ENCODE measurements at regions not wholly inside any gene's neighbourhood (a gene's known extent, or its start where the extent isn't known, plus 50 kb on each side); places are given as distances from the start of the nearest gene placed in this dataset.

- no peak for TF ChIP-seq POLR2A (IDR thresholded peaks at IDR 0.05; ENCODE audit: extremely low read depth, insufficient read length)
- TF ChIP-seq CTCF (IDR thresholded peaks at IDR 0.05; ENCODE audit: low read depth, low read length) = no peak
- no peak for TF ChIP-seq MYC (IDR thresholded peaks at IDR 0.05; ENCODE audit: low read depth, low read length)
- TF ChIP-seq MAX (IDR thresholded peaks at IDR 0.05; ENCODE audit: low read depth, low read length) = no peak
Measured at GRCh38 chr3:118782755-118783202, 251.9 kb downstream of the IGSF11 start.
